BLaER1 treated with 17β-estradiol and CSF1 and Interleukin-3, amounts not matched to agents 10 nM and 100 nM (cell line): ENCODE measurements at regions not wholly inside any gene's neighbourhood (a gene's known extent, or its start where the extent isn't known, plus 50 kb on each side); places are given as distances from the start of the nearest gene placed in this dataset.

Experiments used
- H3K27ac ChIP-seq, 11 experiments: shearing (Covaris generic); formaldehyde crosslinking; 2 replicates each; pipeline ENCODE4 v1.8.1; 2022
- H3K27me3 ChIP-seq, 11 experiments: shearing (Covaris generic); formaldehyde crosslinking; 2 replicates each; pipeline ENCODE4 v1.8.1; 2022
- H3K36me3 ChIP-seq, 11 experiments: shearing (Covaris generic); formaldehyde crosslinking; 2 replicates each; pipeline ENCODE4 v1.8.1; 2022
- H3K4me1 ChIP-seq, 10 experiments: shearing (Covaris generic); formaldehyde crosslinking; 2 replicates each; pipeline ENCODE4 v1.8.1; 2022
- H3K4me2 ChIP-seq, 11 experiments: shearing (Covaris generic); formaldehyde crosslinking; 2 replicates each; pipeline ENCODE4 v1.8.1; 2022
- H3K4me3 ChIP-seq, 10 experiments: shearing (Covaris generic); formaldehyde crosslinking; 2 replicates each; pipeline ENCODE4 v1.8.1; 2022
- H3K9ac ChIP-seq, 11 experiments: shearing (Covaris generic); formaldehyde crosslinking; 2 replicates each; pipeline ENCODE4 v1.8.1; 2022
- H3K9me3 ChIP-seq, 11 experiments: shearing (Covaris generic); formaldehyde crosslinking; replicated peaks in 1 of 11; 2 replicates each; pipeline ENCODE4 v1.8.1; 2022
- H4K20me1 ChIP-seq, 11 experiments: shearing (Covaris generic); formaldehyde crosslinking; 2 replicates each; pipeline ENCODE4 v1.8.1; 2022
- Cebpa-rat ChIP-seq, 11 experiments: shearing (Covaris generic); IDR thresholded peaks; 2 replicates each; pipeline ENCODE4 v1.8.1; 2022

DNA sequence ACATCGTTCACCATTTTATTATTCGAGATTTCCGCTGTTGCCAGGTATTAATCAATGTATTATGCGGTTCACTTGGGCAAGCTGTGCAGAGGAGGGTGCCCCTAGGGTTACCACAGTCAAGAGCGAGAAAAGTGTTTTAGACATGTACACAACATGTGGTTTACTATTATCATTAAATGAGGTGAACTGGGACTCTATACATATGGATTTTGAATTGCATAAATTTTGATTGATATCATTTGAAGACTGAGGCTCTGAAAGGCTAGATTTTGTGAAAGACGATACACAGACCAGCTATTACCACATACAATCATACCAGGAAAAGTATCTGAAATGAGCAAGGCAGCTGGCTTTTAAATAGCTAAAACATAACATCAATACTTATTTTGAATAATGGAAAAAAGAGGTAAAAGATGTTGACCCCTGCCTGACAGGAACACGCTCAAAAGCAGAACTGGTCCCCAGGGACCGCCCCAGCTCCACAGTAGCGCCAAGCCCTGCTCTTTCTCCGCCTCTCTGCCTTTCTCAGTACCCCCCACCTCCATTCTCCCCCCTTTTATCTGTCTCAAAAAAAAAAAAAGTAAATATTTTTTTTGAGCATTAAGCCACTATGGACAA lies 413.4 kb upstream of the MKI67 start:
- no peak for TF ChIP-seq Cebpa-rat (IDR thresholded peaks at IDR 0.05)
- no peaks in the 10 kb centered on the region for H3K36me3 ChIP-seq
- peaks cover 24 to 47% (median 37%) of the 10 kb centered on the region in 11 experiments for H3K27me3 ChIP-seq
- H3K4me2 ChIP-seq: peak overlapping the region in 9 of 11 experiments; percentile 12 to 65 (median 37); a peak in 14 of 22 replicates
- H3K4me1 ChIP-seq: peaks cover 12 to 29% (median 25%) of the 10 kb centered on the region in 10 experiments; a peak in 19 of 20 replicates
- H3K27ac ChIP-seq: no peak overlapping the region
- H3K9ac ChIP-seq: no peak overlapping the region
- no peak overlapping the region for H3K4me3 ChIP-seq
- no peaks in the 10 kb centered on the region for H3K9me3 ChIP-seq
- H4K20me1 ChIP-seq: no peaks in the 10 kb centered on the region; a peak in 1 of 22 replicates

DNA sequence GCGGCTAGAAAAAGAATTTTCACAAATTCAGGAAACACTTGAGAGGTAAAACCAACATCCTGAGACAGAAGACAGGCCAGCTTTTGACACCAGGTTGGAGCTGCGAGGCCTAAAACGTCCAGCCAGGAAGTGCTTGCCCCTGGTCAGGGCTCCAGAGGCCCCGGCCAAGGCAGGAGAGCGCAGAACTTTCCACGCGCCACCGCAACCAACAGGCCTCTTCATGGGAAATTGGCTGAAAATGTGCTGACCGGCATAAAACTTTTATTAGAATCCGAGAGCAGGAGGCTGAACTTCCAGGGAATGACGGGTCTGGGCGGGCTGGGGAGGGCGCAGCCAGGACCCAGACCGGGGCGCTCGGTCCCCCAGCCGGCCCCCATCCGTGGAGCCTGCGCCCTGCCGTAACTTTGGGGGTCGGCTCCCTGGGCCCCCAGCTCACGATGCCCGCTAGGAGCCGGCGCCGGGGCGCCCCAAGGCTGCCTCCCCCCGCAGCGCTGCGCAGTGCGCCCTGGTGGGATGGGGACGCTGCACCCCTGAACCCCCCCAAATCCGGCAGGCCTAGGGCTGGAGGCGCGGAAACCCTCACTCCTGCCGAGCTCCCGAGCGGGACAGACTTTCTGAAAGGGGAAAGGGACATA lies 414.0 kb upstream of the MKI67 start:
- TF ChIP-seq Cebpa-rat (IDR thresholded peaks at IDR 0.05): no peak
- Histone ChIP-seq H3K27ac (no peak overlapping the region), H3K4me1 (peaks cover 12 to 29% (median 25%) of the 10 kb centered on the region in 10 experiments; a peak in 19 of 20 replicates), H4K20me1 (no peaks in the 10 kb centered on the region; a peak in 1 of 22 replicates), H3K27me3 (peaks cover 24 to 47% (median 37%) of the 10 kb centered on the region in 11 experiments), H3K9ac (no peak overlapping the region), H3K4me3 (no peak overlapping the region), H3K36me3 (no peaks in the 10 kb centered on the region), H3K9me3 (no peaks in the 10 kb centered on the region), H3K4me2 (peak overlapping the region in 9 of 11 experiments; percentile 12 to 65 (median 37); a peak in 13 of 22 replicates)

DNA sequence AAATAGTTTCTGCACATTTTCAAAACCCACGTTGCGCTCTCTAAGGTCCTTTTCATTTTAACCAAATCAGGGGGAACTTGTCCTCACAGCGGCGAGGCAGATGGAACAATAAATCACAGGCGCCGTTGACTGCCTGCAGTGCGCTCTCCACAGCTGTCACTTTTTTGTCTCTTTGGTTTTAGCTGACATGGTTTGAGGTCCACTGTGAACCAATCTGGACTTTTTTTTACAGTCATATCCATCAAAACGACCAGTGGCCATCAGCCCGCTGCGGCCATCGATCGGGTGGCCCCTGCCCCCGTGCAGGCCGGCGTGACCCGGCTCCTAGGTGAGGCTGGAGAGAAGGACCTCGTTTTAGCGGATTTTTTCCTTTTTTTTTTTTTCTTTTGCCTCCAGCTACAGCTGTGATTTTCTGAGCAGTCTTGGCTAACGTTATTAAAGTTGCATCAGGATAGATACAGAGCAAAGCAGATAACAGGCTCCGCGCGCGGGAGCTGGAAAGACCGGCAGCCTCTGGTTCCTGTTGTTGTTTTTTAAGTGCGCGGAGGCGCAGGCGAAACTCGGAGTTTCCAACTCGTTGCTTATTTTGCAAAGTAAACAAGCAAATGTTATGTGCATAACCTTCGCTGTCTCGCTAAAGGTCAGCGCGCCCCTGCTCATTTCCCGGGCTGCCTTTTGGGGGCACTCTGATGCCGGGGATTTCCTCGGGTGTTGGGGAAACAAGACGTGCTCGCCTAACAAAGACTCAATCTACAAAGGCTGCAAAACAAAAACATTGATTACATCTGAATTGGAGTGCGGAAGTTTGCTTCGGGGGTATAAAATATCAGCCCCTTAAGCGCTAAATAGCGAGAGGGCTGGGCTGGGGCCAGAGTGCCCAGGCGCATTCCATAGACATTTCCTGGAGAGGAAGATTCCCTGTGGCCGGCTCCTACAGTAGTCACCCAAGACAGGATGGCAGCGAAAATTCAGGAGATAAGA lies 414.8 kb upstream of the MKI67 start:
- H3K4me2 ChIP-seq: no peak overlapping the region
- peaks cover 24 to 47% (median 37%) of the 10 kb centered on the region in 11 experiments for H3K27me3 ChIP-seq
- no peaks in the 10 kb centered on the region; a peak in 1 of 22 replicates for H4K20me1 ChIP-seq
- H3K27ac ChIP-seq: no peak overlapping the region
- no peak overlapping the region for H3K9ac ChIP-seq
- H3K36me3 ChIP-seq: no peaks in the 10 kb centered on the region
- no peak for TF ChIP-seq Cebpa-rat (IDR thresholded peaks at IDR 0.05)
- H3K4me3 ChIP-seq: no peak overlapping the region
- H3K9me3 ChIP-seq: no peaks in the 10 kb centered on the region
- peaks cover 13 to 30% (median 26%) of the 10 kb centered on the region in 10 experiments; a peak in 19 of 20 replicates for H3K4me1 ChIP-seq

DNA sequence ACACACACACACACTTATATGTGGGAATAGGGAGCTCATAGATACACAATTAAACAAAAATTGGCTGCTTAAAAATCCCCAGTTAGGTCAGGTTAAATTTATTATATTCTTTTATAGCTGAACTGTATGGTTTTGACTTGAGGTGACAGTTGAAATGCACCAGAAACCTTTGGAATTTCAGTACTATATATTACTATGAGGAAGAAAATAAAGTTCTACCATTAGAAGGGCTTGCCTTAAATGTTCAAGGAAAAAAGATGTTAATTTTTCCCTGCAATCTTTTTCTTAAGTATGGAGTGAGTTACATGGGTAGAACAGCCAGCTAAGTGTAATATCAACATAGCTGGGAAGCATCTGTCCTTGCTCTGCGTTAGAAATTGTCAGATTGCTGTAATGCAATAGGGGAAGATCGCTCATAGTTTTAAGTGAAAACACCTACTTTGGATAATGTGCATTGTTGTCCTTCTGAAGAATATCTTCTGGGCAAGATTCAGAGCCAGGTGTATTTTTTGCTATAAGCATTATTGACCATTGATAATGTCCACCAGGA lies 415.8 kb upstream of the MKI67 start:
- Histone ChIP-seq H3K27me3 (peaks cover 24 to 47% (median 37%) of the 10 kb centered on the region in 11 experiments), H3K4me3 (no peak overlapping the region), H3K9me3 (no peaks in the 10 kb centered on the region), H3K9ac (no peak overlapping the region), H3K4me1 (peaks cover 14 to 38% (median 34%) of the 10 kb centered on the region in 10 experiments; a peak in 19 of 20 replicates), H3K4me2 (no peak overlapping the region), H3K27ac (no peak overlapping the region), H4K20me1 (no peaks in the 10 kb centered on the region; a peak in 1 of 22 replicates), H3K36me3 (no peaks in the 10 kb centered on the region)
- no peak for TF ChIP-seq Cebpa-rat (IDR thresholded peaks at IDR 0.05)

DNA sequence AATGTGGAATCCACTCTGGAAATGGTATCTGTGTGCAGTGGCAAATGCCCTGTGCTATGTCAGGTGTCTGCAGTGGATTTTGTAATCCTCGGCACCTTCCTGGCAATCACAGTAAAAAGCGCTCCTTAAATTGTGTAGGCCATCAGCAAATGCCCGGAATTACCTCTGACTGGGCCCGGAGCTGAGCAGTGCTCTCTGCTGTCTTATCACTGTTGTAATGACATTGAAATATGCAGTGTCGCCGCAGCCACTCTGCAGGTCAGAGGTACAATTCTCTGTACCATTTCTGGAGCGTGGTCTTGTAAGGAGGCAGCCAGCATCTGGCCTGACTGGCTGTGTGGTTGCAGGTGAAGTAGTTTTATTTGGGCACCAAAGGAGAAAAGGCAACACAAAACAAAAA lies 416.4 kb upstream of the MKI67 start:
- Histone ChIP-seq H3K9me3 (no peaks in the 10 kb centered on the region), H3K27me3 (peaks cover 24 to 47% (median 37%) of the 10 kb centered on the region in 11 experiments), H3K4me2 (no peak overlapping the region), H4K20me1 (no peaks in the 10 kb centered on the region; a peak in 1 of 22 replicates), H3K4me3 (no peak overlapping the region), H3K36me3 (no peaks in the 10 kb centered on the region), H3K27ac (no peak overlapping the region), H3K9ac (no peak overlapping the region), H3K4me1 (peaks cover 14 to 38% (median 33%) of the 10 kb centered on the region in 10 experiments; a peak in 19 of 20 replicates)
- TF ChIP-seq Cebpa-rat (IDR thresholded peaks at IDR 0.05): no peak

DNA sequence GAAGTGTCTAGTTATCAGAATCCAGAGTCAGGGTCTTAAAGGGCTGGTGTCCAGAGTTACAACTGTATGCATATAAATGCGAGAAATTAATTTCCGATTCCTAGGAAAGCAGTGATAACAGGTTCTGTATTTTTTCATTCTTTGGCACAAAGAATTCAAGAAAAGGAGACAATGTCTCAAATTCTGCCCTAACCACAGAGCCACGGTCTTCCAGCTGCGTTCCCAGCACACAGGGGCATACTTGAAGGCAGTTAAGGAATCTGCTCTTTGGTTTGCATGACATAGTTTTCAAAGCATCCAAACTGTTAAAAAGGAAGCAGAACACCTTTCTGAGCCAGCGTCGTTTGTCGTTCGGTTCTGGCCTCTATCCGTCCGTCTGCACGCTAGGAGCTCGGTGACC lies 416.9 kb upstream of the MKI67 start:
- Histone ChIP-seq H3K4me3 (no peak overlapping the region), H4K20me1 (no peaks in the 10 kb centered on the region; a peak in 1 of 22 replicates), H3K27me3 (peaks cover 24 to 47% (median 37%) of the 10 kb centered on the region in 11 experiments), H3K4me1 (peaks cover 10 to 33% (median 28%) of the 10 kb centered on the region in 10 experiments; a peak in 19 of 20 replicates), H3K27ac (no peak overlapping the region), H3K9ac (no peak overlapping the region), H3K9me3 (no peaks in the 10 kb centered on the region), H3K36me3 (no peaks in the 10 kb centered on the region), H3K4me2 (no peak overlapping the region)
- TF ChIP-seq Cebpa-rat (IDR thresholded peaks at IDR 0.05): no peak

DNA sequence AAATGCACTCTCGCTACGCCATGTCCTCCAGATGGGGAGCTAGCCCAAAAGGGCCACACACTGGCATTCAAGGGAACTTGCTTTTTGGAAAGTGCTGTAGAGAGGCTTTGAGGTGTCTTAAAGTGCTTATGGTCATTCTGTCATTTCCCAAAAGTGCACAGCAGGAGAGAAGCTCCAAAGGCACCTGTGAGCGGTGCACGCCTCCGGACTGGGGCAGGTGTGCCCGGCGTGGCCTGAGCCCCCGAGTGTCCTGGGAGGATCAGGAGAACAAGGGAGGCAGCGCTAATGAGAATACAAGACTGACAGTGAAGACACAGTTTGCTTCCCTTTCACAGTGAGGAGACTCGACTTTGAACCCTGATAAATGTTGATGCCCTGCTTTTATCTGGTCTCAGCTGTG lies 419.0 kb upstream of the MKI67 start:
- peaks cover 14 to 26% (median 18%) of the 10 kb centered on the region in 11 experiments for H3K27me3 ChIP-seq
- TF ChIP-seq Cebpa-rat (IDR thresholded peaks at IDR 0.05): no peak

DNA sequence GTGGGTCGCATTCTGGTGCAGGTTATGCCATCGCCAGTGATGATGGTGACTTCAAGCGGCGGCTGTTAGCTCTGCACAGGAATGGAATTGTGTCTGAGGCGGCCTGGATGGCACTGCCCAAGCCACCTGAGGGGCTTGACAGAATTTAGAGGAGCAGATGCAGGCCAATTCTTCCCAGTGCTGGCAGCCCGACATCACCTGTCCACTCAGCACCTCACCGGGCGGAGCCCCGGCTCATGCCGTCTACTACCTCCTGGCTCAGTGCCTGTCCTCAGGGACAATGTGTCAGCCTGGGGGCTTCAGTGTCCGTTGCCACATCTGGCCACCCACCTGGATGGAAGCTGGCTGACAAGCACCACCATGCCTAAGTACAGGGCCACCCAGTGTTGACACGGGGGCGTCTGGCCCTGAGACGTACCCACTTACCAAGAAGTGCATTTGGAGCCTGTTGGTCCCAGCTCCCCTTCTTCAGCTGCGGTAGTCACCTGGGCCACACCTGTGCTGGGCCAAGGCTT lies 420.5 kb upstream of the MKI67 start:
- H3K4me1 ChIP-seq: peaks cover 0 to 11% (median 8%) of the 10 kb centered on the region in 10 experiments; a peak in 15 of 20 replicates
- H3K36me3 ChIP-seq: no peaks in the 10 kb centered on the region
- no peak for TF ChIP-seq Cebpa-rat (IDR thresholded peaks at IDR 0.05)
- no peak overlapping the region for H3K4me3 ChIP-seq
- peaks cover 0 to 11% (median 3%) of the 10 kb centered on the region in 11 experiments; a peak in 11 of 22 replicates for H3K9me3 ChIP-seq
- no peak overlapping the region for H3K9ac ChIP-seq
- H3K27me3 ChIP-seq: peaks cover 0 to 11% (median 3%) of the 10 kb centered on the region in 11 experiments; a peak in 15 of 22 replicates
- H4K20me1 ChIP-seq: no peaks in the 10 kb centered on the region
- H3K27ac ChIP-seq: no peak overlapping the region
- H3K4me2 ChIP-seq: peak overlapping the region; percentile 14 to 57 (median 48); a peak in 18 of 22 replicates

More for the DNA sequence above, 419.0 kb upstream of the MKI67 start:
- Histone ChIP-seq H3K9ac (no peak overlapping the region), H3K9me3 (peaks cover 0 to 2% (median 0%) of the 10 kb centered on the region in 11 experiments; a peak in 1 of 22 replicates), H3K4me1 (peaks cover 3 to 16% (median 11%) of the 10 kb centered on the region in 10 experiments; a peak in 19 of 20 replicates), H3K4me3 (no peak overlapping the region), H3K4me2 (no peak overlapping the region), H3K27ac (no peak overlapping the region), H3K36me3 (no peaks in the 10 kb centered on the region), H4K20me1 (no peaks in the 10 kb centered on the region; a peak in 1 of 22 replicates)
